ENCODE measurements at regions not wholly inside any gene's neighbourhood (a gene's known extent, or its start where the extent isn't known, plus 50 kb on each side); places are given as distances from the start of the nearest gene placed in this dataset.

GRCh38 chr21:41689289-41689583, 77.6 kb downstream of the RIPK4 start:
- H3K4me3 Mint-ChIP-seq: no peak overlapping the region
- no peaks in the 10 kb centered on the region for H3K9me3 Mint-ChIP-seq (ENCODE audit: low read depth)
- peaks cover 2% of the 10 kb centered on the region for H3K27me3 Mint-ChIP-seq
- H3K4me1 Mint-ChIP-seq (ENCODE audit: low read depth): no peaks in the 10 kb centered on the region
- no peak overlapping the region for H3K27ac Mint-ChIP-seq
- no peaks in the 10 kb centered on the region for H3K36me3 Mint-ChIP-seq

GRCh38 chr21:41687633-41688032, 79.2 kb downstream of the RIPK4 start:
- no peaks in the 10 kb centered on the region for H3K4me1 Mint-ChIP-seq (ENCODE audit: low read depth)
- H3K4me3 Mint-ChIP-seq: no peak overlapping the region
- no peaks in the 10 kb centered on the region for H3K36me3 Mint-ChIP-seq

GRCh38 chr21:41686664-41687063, 80.2 kb downstream of the RIPK4 start:
- Mint-ChIP-seq H3K27ac (no peak overlapping the region), H3K36me3 (no peaks in the 10 kb centered on the region), H3K27me3 (peaks cover 2% of the 10 kb centered on the region), H3K4me1 (ENCODE audit: low read depth) (no peaks in the 10 kb centered on the region), H3K9me3 (ENCODE audit: low read depth) (no peaks in the 10 kb centered on the region), H3K4me3 (no peak overlapping the region)

More at GRCh38 chr21:41687633-41688032, 79.2 kb downstream of the RIPK4 start:
- Mint-ChIP-seq H3K27me3 (peaks cover 2% of the 10 kb centered on the region), H3K9me3 (ENCODE audit: low read depth) (no peaks in the 10 kb centered on the region), H3K27ac (no peak overlapping the region)

GRCh38 chr21:41685511-41686149, 81.2 kb downstream of the RIPK4 start:
- Mint-ChIP-seq H3K27ac (no peak overlapping the region), H3K9me3 (ENCODE audit: low read depth) (no peaks in the 10 kb centered on the region), H3K36me3 (no peaks in the 10 kb centered on the region), H3K27me3 (peaks cover 2% of the 10 kb centered on the region), H3K4me1 (ENCODE audit: low read depth) (no peaks in the 10 kb centered on the region), H3K4me3 (no peak overlapping the region)

GRCh38 chr21:41684381-41685245, 82.2 kb downstream of the RIPK4 start:
- no peak overlapping the region for H3K4me3 Mint-ChIP-seq
- H3K9me3 Mint-ChIP-seq (ENCODE audit: low read depth): no peaks in the 10 kb centered on the region
- no peaks in the 10 kb centered on the region for H3K4me1 Mint-ChIP-seq (ENCODE audit: low read depth)
- no peaks in the 10 kb centered on the region for H3K36me3 Mint-ChIP-seq
- H3K27me3 Mint-ChIP-seq: peaks cover 2% of the 10 kb centered on the region
- no peak overlapping the region for H3K27ac Mint-ChIP-seq

GRCh38 chr21:41683815-41684214, 83.0 kb downstream of the RIPK4 start:
- H3K36me3 Mint-ChIP-seq: no peaks in the 10 kb centered on the region
- H3K27ac Mint-ChIP-seq: no peak overlapping the region
- H3K27me3 Mint-ChIP-seq: peaks cover 2% of the 10 kb centered on the region
- no peaks in the 10 kb centered on the region for H3K4me1 Mint-ChIP-seq (ENCODE audit: low read depth)
- no peaks in the 10 kb centered on the region for H3K9me3 Mint-ChIP-seq (ENCODE audit: low read depth)
- H3K4me3 Mint-ChIP-seq: no peak overlapping the region

GRCh38 chr21:41682719-41683179, 84.1 kb downstream of the RIPK4 start:
- no peaks in the 10 kb centered on the region for H3K4me1 Mint-ChIP-seq (ENCODE audit: low read depth)
- peaks cover 2% of the 10 kb centered on the region for H3K27me3 Mint-ChIP-seq
- H3K36me3 Mint-ChIP-seq: no peaks in the 10 kb centered on the region
- H3K27ac Mint-ChIP-seq: no peak overlapping the region
- no peak overlapping the region for H3K4me3 Mint-ChIP-seq
- no peaks in the 10 kb centered on the region for H3K9me3 Mint-ChIP-seq (ENCODE audit: low read depth)

GRCh38 chr21:41681939-41682718, 84.7 kb downstream of the RIPK4 start:
- no peaks in the 10 kb centered on the region for H3K9me3 Mint-ChIP-seq (ENCODE audit: low read depth)
- peaks cover 2% of the 10 kb centered on the region for H3K27me3 Mint-ChIP-seq
- H3K27ac Mint-ChIP-seq: no peak overlapping the region
- no peaks in the 10 kb centered on the region for H3K4me1 Mint-ChIP-seq (ENCODE audit: low read depth)
- no peak overlapping the region for H3K4me3 Mint-ChIP-seq
- no peaks in the 10 kb centered on the region for H3K36me3 Mint-ChIP-seq

- no peaks in the 10 kb centered on the region for H3K36me3 Mint-ChIP-seq
- peaks cover 2% of the 10 kb centered on the region for H3K27me3 Mint-ChIP-seq
- H3K4me1 Mint-ChIP-seq (ENCODE audit: low read depth): no peaks in the 10 kb centered on the region
- no peaks in the 10 kb centered on the region for H3K9me3 Mint-ChIP-seq (ENCODE audit: low read depth)
- H3K4me3 Mint-ChIP-seq: no peak overlapping the region
- no peak overlapping the region for H3K27ac Mint-ChIP-seq
Measured at GRCh38 chr21:41681348-41681801, 85.5 kb downstream of the RIPK4 start.

GRCh38 chr21:41680444-41681347, 86.2 kb downstream of the RIPK4 start:
- Mint-ChIP-seq H3K27ac (no peak overlapping the region), H3K36me3 (no peaks in the 10 kb centered on the region), H3K27me3 (no peaks in the 10 kb centered on the region), H3K4me3 (no peak overlapping the region), H3K9me3 (ENCODE audit: low read depth) (no peaks in the 10 kb centered on the region), H3K4me1 (ENCODE audit: low read depth) (no peaks in the 10 kb centered on the region)

- H3K27me3 Mint-ChIP-seq: no peaks in the 10 kb centered on the region
- H3K9me3 Mint-ChIP-seq (ENCODE audit: low read depth): no peaks in the 10 kb centered on the region
- no peaks in the 10 kb centered on the region for H3K36me3 Mint-ChIP-seq
- no peak overlapping the region for H3K4me3 Mint-ChIP-seq
- H3K27ac Mint-ChIP-seq: no peak overlapping the region
- H3K4me1 Mint-ChIP-seq (ENCODE audit: low read depth): no peaks in the 10 kb centered on the region
Measured at GRCh38 chr21:41678924-41679318, 87.9 kb downstream of the RIPK4 start.

GRCh38 chr21:41678016-41678923, 88.6 kb downstream of the RIPK4 start:
- H3K9me3 Mint-ChIP-seq (ENCODE audit: low read depth): no peaks in the 10 kb centered on the region
- no peak overlapping the region for H3K27ac Mint-ChIP-seq
- no peak overlapping the region for H3K4me3 Mint-ChIP-seq
- no peaks in the 10 kb centered on the region for H3K36me3 Mint-ChIP-seq
- no peaks in the 10 kb centered on the region for H3K4me1 Mint-ChIP-seq (ENCODE audit: low read depth)
- H3K27me3 Mint-ChIP-seq: no peaks in the 10 kb centered on the region

- Mint-ChIP-seq H3K4me3 (no peak overlapping the region), H3K27ac (no peak overlapping the region), H3K4me1 (ENCODE audit: low read depth) (peaks cover under 1% of the 10 kb centered on the region), H3K9me3 (ENCODE audit: low read depth) (no peaks in the 10 kb centered on the region), H3K27me3 (no peaks in the 10 kb centered on the region), H3K36me3 (no peaks in the 10 kb centered on the region)
Measured at GRCh38 chr21:41677671-41678015, 89.2 kb downstream of the RIPK4 start.

GRCh38 chr21:41676198-41676597, 90.7 kb downstream of the RIPK4 start:
- no peaks in the 10 kb centered on the region for H3K9me3 Mint-ChIP-seq (ENCODE audit: low read depth)
- no peak overlapping the region for H3K4me3 Mint-ChIP-seq
- peaks cover 9% of the 10 kb centered on the region for H3K4me1 Mint-ChIP-seq (ENCODE audit: low read depth)
- H3K36me3 Mint-ChIP-seq: no peaks in the 10 kb centered on the region
- no peaks in the 10 kb centered on the region for H3K27me3 Mint-ChIP-seq
- H3K27ac Mint-ChIP-seq: no peak overlapping the region
